Ovary (tissue), 7 donors: ENCODE measurements at regions not wholly inside any gene's neighbourhood (a gene's known extent, or its start where the extent isn't known, plus 50 kb on each side); places are given as distances from the start of the nearest gene placed in this dataset.

Experiments
- DNase-seq, 5 donors: peaks; one replicate each; pipeline ENCODE4 v3.0.0-alpha.2; 2019 to 2020
- H3K27ac ChIP-seq, 2 donors: fragments of 200-600 bp; one replicate each; pipeline versions ENCODE4 v1.5.1 to v1.8.0; 2019 to 2022
- H3K27me3 ChIP-seq: fragments of 200-600 bp; one replicate; pipeline ENCODE4 v1.8.0; 2022
- H3K36me3 ChIP-seq: fragments of 200-600 bp; sonication (generic); one replicate; pipeline ENCODE4 v1.5.1; 2019
- H3K4me1 ChIP-seq: one replicate; pipeline ENCODE4 v1.8.1; 2013; ENCODE audit warnings: mild to moderate bottlenecking, moderate library complexity; ENCODE audit not compliant: insufficient read depth
- H3K4me3 ChIP-seq: fragments of 200-600 bp; sonication (generic); one replicate; pipeline ENCODE4 v1.5.1; 2017
- H3K9me3 ChIP-seq, 2 donors: fragments of 200-600 bp in 1 of 2; sonication (generic) in 1 of 2; one replicate each; pipeline versions ENCODE4 v1.5.1 to v1.8.1; 2013 to 2019; ENCODE audit warnings: mild to moderate bottlenecking in 1 of 2, moderate library complexity in 1 of 2
- EP300 ChIP-seq: sonication (generic); formaldehyde crosslinking; IDR thresholded peaks from one replicate; pipeline ENCODE4 v1.6.1; 2017; ENCODE audit warnings: antibody characterized with exemption
- POLR2A ChIP-seq: fragments of 450-650 bp; IDR thresholded peaks from one replicate; pipeline ENCODE4 v1.6.1; 2017; ENCODE audit warnings: antibody characterized with exemption, mild to moderate bottlenecking, moderate library complexity
- WGBS, 3 donors: extraction: QIAGEN DNeasy Blood & Tissue Kit in 1 of 3; methylation state at CpG; one replicate each; pipeline versions ENCODE4 v1.1.5 to v1.1.7; 2013 to 2017; 5-methylcytosine and 5-hydroxymethylcytosine counted together
- intact Hi-C, 4 donors: fragments of 100-400 bp; cut with DNase I; formaldehyde crosslinking; loops; one replicate each; pipeline versions ENCODE4 v1.11.0 to v1.15.1; 2022 to 2023
- TF ChIP-seq, protein P1 (sequence below), 3 donors: fragments of 450-650 bp in 2 of 3; fragments of 200-600 bp in 1 of 3; IDR thresholded peaks; one replicate each; pipeline versions ENCODE4 v1.5.1 to v1.8.0; 2016 to 2022; ENCODE audit warnings: antibody characterized with exemption in 3 of 3, mild to moderate bottlenecking in 1 of 3
- donor health status: DM: no; HTN: no; CAD: no; lungs with moderate emphysema.
- donor health status: DM: no; HTN: no; CAD: no.
- donor health status: Bipolar disorder and iron deficiency.
- donor health status: DM: no; HTN: no; CAD: no.
- donor health status: DM: yes; HTN: yes; CAD: no.

GRCh38 chr3:180478695-180479094 is 123.3 kb upstream of the TTC14 start:
- TF ChIP-seq, protein P1, sequence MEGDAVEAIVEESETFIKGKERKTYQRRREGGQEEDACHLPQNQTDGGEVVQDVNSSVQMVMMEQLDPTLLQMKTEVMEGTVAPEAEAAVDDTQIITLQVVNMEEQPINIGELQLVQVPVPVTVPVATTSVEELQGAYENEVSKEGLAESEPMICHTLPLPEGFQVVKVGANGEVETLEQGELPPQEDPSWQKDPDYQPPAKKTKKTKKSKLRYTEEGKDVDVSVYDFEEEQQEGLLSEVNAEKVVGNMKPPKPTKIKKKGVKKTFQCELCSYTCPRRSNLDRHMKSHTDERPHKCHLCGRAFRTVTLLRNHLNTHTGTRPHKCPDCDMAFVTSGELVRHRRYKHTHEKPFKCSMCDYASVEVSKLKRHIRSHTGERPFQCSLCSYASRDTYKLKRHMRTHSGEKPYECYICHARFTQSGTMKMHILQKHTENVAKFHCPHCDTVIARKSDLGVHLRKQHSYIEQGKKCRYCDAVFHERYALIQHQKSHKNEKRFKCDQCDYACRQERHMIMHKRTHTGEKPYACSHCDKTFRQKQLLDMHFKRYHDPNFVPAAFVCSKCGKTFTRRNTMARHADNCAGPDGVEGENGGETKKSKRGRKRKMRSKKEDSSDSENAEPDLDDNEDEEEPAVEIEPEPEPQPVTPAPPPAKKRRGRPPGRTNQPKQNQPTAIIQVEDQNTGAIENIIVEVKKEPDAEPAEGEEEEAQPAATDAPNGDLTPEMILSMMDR (IDR thresholded peaks at IDR 0.05), result no peak
- TF ChIP-seq POLR2A, result no peak
- TF ChIP-seq EP300, result no peak
- Histone ChIP-seq H3K4me1 (no peaks in the 10 kb centered on the region), H3K9me3 (no peaks in the 10 kb centered on the region), H3K27me3 (no peaks in the 10 kb centered on the region), H3K36me3 (no peaks in the 10 kb centered on the region), H3K4me3 (no peak overlapping the region), H3K27ac (no peak overlapping the region)
- intact Hi-C loops, result no loop called here
- 83 to 92% (median 89%) methylated on average over 5 of the region's 5 CpGs for WGBS, 3 donors
- no peak for DNase-seq

DNA sequence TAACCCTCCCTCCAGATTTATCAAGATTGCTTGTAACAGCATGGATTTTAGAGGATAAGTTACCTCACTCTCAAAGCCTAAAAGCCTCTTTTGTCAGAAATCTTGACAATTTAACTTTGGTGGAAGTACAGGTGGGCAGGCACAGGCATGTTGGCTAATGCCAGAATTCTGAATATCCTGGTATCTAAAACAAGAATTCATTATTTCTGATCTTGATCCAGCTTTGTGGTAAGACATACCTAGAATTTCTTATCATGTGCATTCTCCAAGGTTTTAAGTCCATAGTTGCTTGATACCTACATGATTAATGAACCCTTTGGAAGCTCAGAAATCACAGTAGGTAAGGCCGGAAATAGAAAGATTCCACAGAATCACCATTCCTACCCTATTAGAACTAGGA is 109.9 kb upstream of the TTC14 start:
- no peak for DNase-seq
- TF ChIP-seq, protein P1 (IDR thresholded peaks at IDR 0.05), result no peak
- TF ChIP-seq POLR2A (no peak), EP300 (no peak)
- no peaks in the 10 kb centered on the region for H3K27me3 ChIP-seq
- no peak overlapping the region for H3K27ac ChIP-seq
- no peak overlapping the region for H3K4me3 ChIP-seq
- intact Hi-C loops, result no loop called here
- no peaks in the 10 kb centered on the region for H3K4me1 ChIP-seq
- H3K9me3 ChIP-seq, result no peaks in the 10 kb centered on the region
- 88 to 96% (median 95%) methylated on average over 1 of the region's 1 CpG for WGBS, 3 donors
- H3K36me3 ChIP-seq, result no peaks in the 10 kb centered on the region

GRCh38 chr3:180496995-180497394 is 105.0 kb upstream of the TTC14 start:
- no peak for TF ChIP-seq EP300
- TF ChIP-seq, protein P1 (IDR thresholded peaks at IDR 0.05), result no peak
- no peak for TF ChIP-seq POLR2A
- Histone ChIP-seq H3K4me3 (no peak overlapping the region), H3K36me3 (no peaks in the 10 kb centered on the region), H3K27ac (no peak overlapping the region), H3K9me3 (no peaks in the 10 kb centered on the region), H3K4me1 (no peaks in the 10 kb centered on the region), H3K27me3 (no peaks in the 10 kb centered on the region)
- intact Hi-C loops, result no loop called here
- WGBS, 3 donors, result 77 to 83% (median 81%) methylated on average over 3 of the region's 3 CpGs
- DNase-seq, result no peak

DNA sequence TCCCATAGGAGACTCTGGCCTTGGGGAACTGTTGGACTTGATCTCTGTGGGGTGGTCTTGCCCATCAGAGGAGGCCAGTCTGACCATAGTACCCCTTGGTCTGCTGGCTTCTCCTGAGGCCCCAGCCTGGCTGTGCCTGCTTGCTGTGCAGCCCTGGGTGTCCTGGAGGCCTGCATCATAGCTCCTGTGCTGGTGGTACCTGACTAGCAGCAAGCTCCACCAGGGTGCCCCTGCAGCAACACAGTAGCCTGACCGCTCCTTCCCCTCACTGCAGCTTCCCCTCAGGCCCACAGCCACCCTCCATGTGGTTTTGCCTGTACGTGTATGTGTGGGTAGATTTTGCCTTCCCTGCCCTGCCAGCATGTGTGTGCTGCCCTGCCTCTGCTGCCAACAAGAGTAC is 85.6 kb upstream of the TTC14 start:
- TF ChIP-seq, protein P1 (IDR thresholded peaks at IDR 0.05), result no peak
- TF ChIP-seq POLR2A (no peak), EP300 (no peak)
- H3K27ac ChIP-seq, result no peak overlapping the region
- H3K9me3 ChIP-seq, result no peaks in the 10 kb centered on the region
- H3K4me1 ChIP-seq, result no peaks in the 10 kb centered on the region
- WGBS, 3 donors, result 86 to 91% (median 90%) methylated on average over 2 of the region's 2 CpGs
- peak in 1 of 5 donors; percentile 5 for DNase-seq
- H3K4me3 ChIP-seq, result no peak overlapping the region
- no peaks in the 10 kb centered on the region for H3K36me3 ChIP-seq
- intact Hi-C loops, result no loop called here
- no peaks in the 10 kb centered on the region for H3K27me3 ChIP-seq

- Histone ChIP-seq H3K9me3 (no peaks in the 10 kb centered on the region), H3K4me1 (no peaks in the 10 kb centered on the region), H3K36me3 (no peaks in the 10 kb centered on the region), H3K4me3 (no peak overlapping the region), H3K27ac (no peak overlapping the region), H3K27me3 (no peaks in the 10 kb centered on the region)
- intact Hi-C loops, result no loop called here
- no peak for DNase-seq
- TF ChIP-seq EP300 (no peak), POLR2A (no peak)
- TF ChIP-seq, protein P1 (IDR thresholded peaks at IDR 0.05), result no peak
- 82 to 88% (median 83%) methylated on average over 3 of the region's 3 CpGs for WGBS, 3 donors
These were observed 78.9 kb upstream of the TTC14 start for GRCh38 chr3:180523040-180523439.
